Retinal pigment epithelial cell (primary cell): ENCODE measurements at regions not wholly inside any gene's neighbourhood (a gene's known extent, or its start where the extent isn't known, plus 50 kb on each side); places are given as distances from the start of the nearest gene placed in this dataset.

ENCODE experiments used
- DNase-seq: peaks from one replicate; pipeline ENCODE4 v3.0.0-alpha.2; 2010; ENCODE audit warnings: low read depth
- H3K4me3 ChIP-seq: 2 replicates; pipeline ENCODE4 v1.5.1; 2011; ENCODE audit warnings: mild to moderate bottlenecking, low read length, control low read depth, moderate library complexity
- CTCF ChIP-seq: conservative IDR thresholded peaks from 2 replicates; pipeline ENCODE4 v1.5.1; 2011; ENCODE audit warnings: low read depth, low read length, control low read depth, inconsistent platforms

GRCh38 chr1:112285316-112285715, 110.7 kb upstream of the CTTNBP2NL start:
- TF ChIP-seq CTCF = no peak
- no peak for DNase-seq
- no peak overlapping the region for H3K4me3 ChIP-seq

- TF ChIP-seq CTCF = no peak
- no peak for DNase-seq
- no peak overlapping the region for H3K4me3 ChIP-seq
Measured at GRCh38 chr1:112285746-112286145, 110.3 kb upstream of the CTTNBP2NL start.

GRCh38 chr1:112296908-112297307, 99.1 kb upstream of the CTTNBP2NL start:
- H3K4me3 ChIP-seq = no peak overlapping the region
- DNase-seq = no peak
- TF ChIP-seq CTCF = no peak

GRCh38 chr1:112297536-112297935, 98.5 kb upstream of the CTTNBP2NL start:
- DNase-seq = no peak
- TF ChIP-seq CTCF = no peak
- H3K4me3 ChIP-seq = no peak overlapping the region

GRCh38 chr1:112298558-112298957, 97.5 kb upstream of the CTTNBP2NL start:
- peak; percentile 82 for TF ChIP-seq CTCF
- H3K4me3 ChIP-seq = no peak overlapping the region
- no peak for DNase-seq

- no peak overlapping the region for H3K4me3 ChIP-seq
- no peak for DNase-seq
- TF ChIP-seq CTCF = no peak
Measured at GRCh38 chr1:112304126-112304525, 91.9 kb upstream of the CTTNBP2NL start.

- H3K4me3 ChIP-seq = no peak overlapping the region
- no peak for TF ChIP-seq CTCF
- DNase-seq = no peak
Measured at GRCh38 chr1:112304612-112305011, 91.4 kb upstream of the CTTNBP2NL start.
